Osteoblast (primary cell): ENCODE measurements at regions not wholly inside any gene's neighbourhood (a gene's known extent, or its start where the extent isn't known, plus 50 kb on each side); places are given as distances from the start of the nearest gene placed in this dataset.

ENCODE experiments used
- DNase-seq: peaks from one replicate; pipeline ENCODE4 v3.0.0; 2011; ENCODE audit warnings: low spot score, mixed read lengths; ENCODE audit not compliant: insufficient read length; ENCODE audit errors: missing footprints
- H2AFZ ChIP-seq: 2 replicates; pipeline ENCODE4 v1.6.0; 2011; ENCODE audit warnings: mild to moderate bottlenecking, low read length
- H3K27ac ChIP-seq: 2 replicates; pipeline ENCODE4 v1.5.1; 2011; ENCODE audit warnings: mild to moderate bottlenecking, low read depth, low read length, moderate library complexity
- H3K27me3 ChIP-seq: 2 replicates; pipeline ENCODE4 v1.6.0; 2012; ENCODE audit warnings: mild to moderate bottlenecking, control low read depth, inconsistent platforms, low read length, moderate library complexity; ENCODE audit not compliant: insufficient read depth
- H3K36me3 ChIP-seq: 2 replicates; pipeline ENCODE4 v1.5.1; 2011; ENCODE audit warnings: mild to moderate bottlenecking, low read length, control low read depth, moderate library complexity; ENCODE audit not compliant: insufficient read depth
- H3K4me1 ChIP-seq: 2 replicates; pipeline ENCODE4 v1.5.1; 2011; ENCODE audit warnings: mild to moderate bottlenecking, low read length, control low read depth, moderate library complexity; ENCODE audit not compliant: insufficient read depth
- H3K4me2 ChIP-seq: 2 replicates; pipeline ENCODE4 v1.6.0; 2011; ENCODE audit warnings: mild to moderate bottlenecking, low read length; ENCODE audit not compliant: insufficient read depth
- H3K4me3 ChIP-seq: fragments of 200-600 bp; sonication (generic); 3 replicates; pipeline ENCODE4 v1.5.1; 2012; ENCODE audit warnings: mild to moderate bottlenecking, low read length, inconsistent platforms; ENCODE audit not compliant: insufficient read depth
- H3K79me2 ChIP-seq: 2 replicates; pipeline ENCODE4 v1.6.0; 2012; ENCODE audit warnings: mild to moderate bottlenecking, low read length, control low read depth, inconsistent platforms; ENCODE audit not compliant: insufficient read depth
- H3K9me3 ChIP-seq: 2 replicates; pipeline ENCODE4 v1.5.1; 2011; ENCODE audit warnings: low read depth, low read length, control low read depth
- H4K20me1 ChIP-seq: 2 replicates; pipeline ENCODE4 v1.6.0; 2012; ENCODE audit warnings: mild to moderate bottlenecking, low read length, control low read depth; ENCODE audit not compliant: insufficient read depth
- TF ChIP-seq, protein P1 (sequence below): IDR thresholded peaks from 2 replicates; pipeline ENCODE4 v1.5.1; 2011; ENCODE audit warnings: mild to moderate bottlenecking, low read depth, low read length, moderate library complexity; ENCODE audit errors: extremely low read depth

DNA sequence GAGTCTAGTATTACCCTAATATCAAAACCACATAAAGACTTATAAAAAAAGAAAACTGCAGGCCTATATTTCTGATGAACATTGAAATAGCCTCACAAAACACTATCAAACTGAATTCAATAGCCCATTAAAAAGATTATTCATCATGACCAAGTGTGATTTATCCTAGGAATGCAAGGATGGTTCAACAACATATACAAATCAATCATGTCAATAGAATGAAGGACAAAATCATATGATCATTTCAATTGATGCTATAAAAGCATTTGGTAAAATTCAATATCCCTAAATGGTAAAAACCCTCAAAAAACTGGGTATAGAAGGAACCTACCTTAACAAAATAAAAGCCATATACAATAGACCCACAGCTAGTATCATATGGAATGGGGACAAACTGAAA, 797.9 kb upstream of the INTU start:
- no peak overlapping the region for H3K4me3 ChIP-seq
- no peak overlapping the region for H2AFZ ChIP-seq
- H3K79me2 ChIP-seq = no peaks in the 10 kb centered on the region
- no peak overlapping the region for H3K27ac ChIP-seq
- no peaks in the 10 kb centered on the region for H3K36me3 ChIP-seq
- H3K4me1 ChIP-seq = peaks cover 12% of the 10 kb centered on the region
- TF ChIP-seq, protein P1, sequence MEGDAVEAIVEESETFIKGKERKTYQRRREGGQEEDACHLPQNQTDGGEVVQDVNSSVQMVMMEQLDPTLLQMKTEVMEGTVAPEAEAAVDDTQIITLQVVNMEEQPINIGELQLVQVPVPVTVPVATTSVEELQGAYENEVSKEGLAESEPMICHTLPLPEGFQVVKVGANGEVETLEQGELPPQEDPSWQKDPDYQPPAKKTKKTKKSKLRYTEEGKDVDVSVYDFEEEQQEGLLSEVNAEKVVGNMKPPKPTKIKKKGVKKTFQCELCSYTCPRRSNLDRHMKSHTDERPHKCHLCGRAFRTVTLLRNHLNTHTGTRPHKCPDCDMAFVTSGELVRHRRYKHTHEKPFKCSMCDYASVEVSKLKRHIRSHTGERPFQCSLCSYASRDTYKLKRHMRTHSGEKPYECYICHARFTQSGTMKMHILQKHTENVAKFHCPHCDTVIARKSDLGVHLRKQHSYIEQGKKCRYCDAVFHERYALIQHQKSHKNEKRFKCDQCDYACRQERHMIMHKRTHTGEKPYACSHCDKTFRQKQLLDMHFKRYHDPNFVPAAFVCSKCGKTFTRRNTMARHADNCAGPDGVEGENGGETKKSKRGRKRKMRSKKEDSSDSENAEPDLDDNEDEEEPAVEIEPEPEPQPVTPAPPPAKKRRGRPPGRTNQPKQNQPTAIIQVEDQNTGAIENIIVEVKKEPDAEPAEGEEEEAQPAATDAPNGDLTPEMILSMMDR = no peak
- H3K9me3 ChIP-seq = no peaks in the 10 kb centered on the region
- no peaks in the 10 kb centered on the region for H4K20me1 ChIP-seq
- no peak for DNase-seq
- no peak overlapping the region for H3K4me2 ChIP-seq
- H3K27me3 ChIP-seq = no peaks in the 10 kb centered on the region

DNA sequence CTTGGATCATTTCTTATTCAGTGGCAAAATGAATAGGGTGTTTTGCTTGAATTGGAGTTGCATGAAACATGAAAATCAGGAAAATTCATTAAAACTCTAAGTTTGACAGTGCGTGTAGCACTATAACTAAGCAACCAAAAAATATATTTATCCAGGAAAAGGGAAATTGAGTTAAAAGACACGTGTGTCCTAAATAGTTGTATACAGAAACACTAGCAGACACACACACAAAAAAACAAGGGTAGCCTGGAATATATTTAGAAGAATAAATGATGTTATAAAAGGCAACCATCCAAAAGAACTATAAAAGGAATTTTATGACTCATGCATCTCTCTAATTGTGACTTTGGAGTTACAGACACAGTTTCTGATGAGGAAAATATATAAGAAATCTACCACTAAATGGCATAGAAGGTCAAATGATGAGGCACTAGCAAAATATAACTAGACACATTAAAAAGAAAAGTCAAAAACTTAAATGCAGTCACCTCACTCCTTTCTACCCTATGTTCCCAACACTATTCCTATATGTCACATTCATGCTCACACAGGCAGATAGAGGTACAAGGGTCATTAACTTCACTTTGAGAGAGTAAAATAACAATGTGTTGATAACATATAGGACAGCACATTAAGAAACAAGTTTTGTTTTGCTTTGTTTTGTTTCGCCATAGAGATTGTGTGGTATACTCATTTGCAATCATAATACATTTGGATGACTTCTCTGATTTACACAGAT, 793.6 kb upstream of the INTU start:
- TF ChIP-seq, protein P1 = no peak
- no peak overlapping the region for H2AFZ ChIP-seq
- H3K4me3 ChIP-seq = no peak overlapping the region
- H4K20me1 ChIP-seq = no peaks in the 10 kb centered on the region
- H3K27ac ChIP-seq = no peak overlapping the region
- no peaks in the 10 kb centered on the region for H3K79me2 ChIP-seq
- peak overlapping the region; percentile 20 for H3K4me2 ChIP-seq
- DNase-seq = peak; percentile 79
- H3K36me3 ChIP-seq = no peaks in the 10 kb centered on the region
- no peaks in the 10 kb centered on the region for H3K9me3 ChIP-seq
- H3K4me1 ChIP-seq = peaks cover 12% of the 10 kb centered on the region
- H3K27me3 ChIP-seq = no peaks in the 10 kb centered on the region

DNA sequence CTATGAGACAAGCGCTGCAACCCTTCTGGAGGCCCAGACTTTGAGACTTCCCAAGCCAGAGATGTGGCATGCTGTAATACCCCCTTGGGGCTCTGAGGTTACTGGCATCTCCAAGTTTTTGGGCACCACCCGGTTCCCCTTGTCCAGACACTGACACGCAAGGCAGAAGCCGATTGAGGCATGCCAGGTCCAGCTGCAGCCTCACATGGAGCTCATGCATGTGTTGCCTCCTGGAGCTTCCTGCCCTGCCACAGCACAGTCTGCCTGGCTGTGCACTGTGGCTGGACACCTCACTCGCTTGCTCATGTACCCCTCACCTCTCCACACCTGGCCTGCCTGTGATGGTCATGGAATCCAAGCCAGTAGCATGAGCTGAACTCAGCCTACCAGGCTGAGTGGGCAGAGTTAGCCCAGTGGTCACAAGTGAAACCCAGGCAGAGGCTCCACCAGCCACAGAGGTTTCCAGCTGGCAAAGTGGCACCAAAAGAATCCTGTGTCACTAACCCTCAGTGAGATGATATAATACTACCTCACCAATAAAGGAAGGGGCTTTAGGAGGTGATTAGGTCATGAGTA, 789.2 kb upstream of the INTU start:
- no peak overlapping the region for H3K4me2 ChIP-seq
- H3K4me3 ChIP-seq = no peak overlapping the region
- H4K20me1 ChIP-seq = no peaks in the 10 kb centered on the region
- H3K27ac ChIP-seq = no peak overlapping the region
- DNase-seq = no peak
- no peaks in the 10 kb centered on the region for H3K27me3 ChIP-seq
- H3K79me2 ChIP-seq = no peaks in the 10 kb centered on the region
- H3K36me3 ChIP-seq = no peaks in the 10 kb centered on the region
- no peaks in the 10 kb centered on the region for H3K9me3 ChIP-seq
- H2AFZ ChIP-seq = no peak overlapping the region
- TF ChIP-seq, protein P1 = no peak
- H3K4me1 ChIP-seq = peaks cover 9% of the 10 kb centered on the region

DNA sequence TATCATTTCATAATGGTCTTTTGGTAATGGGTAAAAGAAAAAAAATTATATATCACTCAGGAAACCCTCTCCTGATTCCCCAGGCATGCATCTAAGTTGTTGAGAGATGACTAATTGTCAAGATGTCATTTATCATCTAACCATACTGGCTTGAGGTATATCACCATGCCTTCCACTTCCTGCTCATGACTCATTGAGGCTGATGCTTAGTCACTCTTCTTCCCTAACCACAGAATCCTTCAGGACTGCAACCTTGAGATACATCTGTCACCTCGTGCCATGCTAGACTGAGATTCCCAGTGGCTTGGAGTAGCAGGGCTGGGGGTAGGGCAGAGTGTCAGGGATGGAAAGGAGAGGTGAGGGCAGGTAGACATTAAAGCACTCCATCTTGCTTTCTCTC, 782.5 kb upstream of the INTU start:
- no peak overlapping the region for H3K4me2 ChIP-seq
- DNase-seq = peak; percentile 43
- TF ChIP-seq, protein P1 = no peak
- no peaks in the 10 kb centered on the region for H3K36me3 ChIP-seq
- H3K79me2 ChIP-seq = no peaks in the 10 kb centered on the region
- H3K27ac ChIP-seq = no peak overlapping the region
- no peak overlapping the region for H3K4me3 ChIP-seq
- no peaks in the 10 kb centered on the region for H3K27me3 ChIP-seq
- H3K4me1 ChIP-seq = peaks cover 12% of the 10 kb centered on the region
- H3K9me3 ChIP-seq = no peaks in the 10 kb centered on the region
- H4K20me1 ChIP-seq = no peaks in the 10 kb centered on the region
- H2AFZ ChIP-seq = no peak overlapping the region
